ENCODE measurements at regions not wholly inside any gene's neighbourhood (a gene's known extent, or its start where the extent isn't known, plus 50 kb on each side); places are given as distances from the start of the nearest gene placed in this dataset.

DNA sequence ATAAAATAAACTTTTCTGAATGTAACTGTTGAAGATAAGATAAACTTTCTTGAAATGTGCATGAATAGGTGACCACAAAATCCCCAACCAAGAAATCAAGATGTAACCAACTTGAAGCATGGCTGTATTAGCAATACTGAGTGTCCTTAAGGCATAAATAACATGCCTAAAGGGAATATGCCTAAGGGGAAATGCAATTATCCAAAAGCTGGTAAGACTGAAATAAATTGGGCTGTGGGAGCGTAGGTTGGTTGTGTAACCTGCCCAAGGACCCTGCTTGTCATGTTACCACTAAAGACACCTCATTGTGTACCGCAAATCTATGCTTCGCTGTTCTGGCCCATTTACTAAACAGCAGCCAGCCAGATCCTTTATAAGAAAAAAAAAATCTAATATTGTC, 200.8 kb upstream of the PDE10A start:
- in situ Hi-C loops (cut with HindIII; ENCODE audit: low pct_unique_long_range_greater_than_20kb, low sequenced_read_pairs) (no loop called here), intact Hi-C loops (cut with micrococcal nuclease; ENCODE audit: unreplicated experiment) (no loop called here)
- no peak for ATAC-seq

DNA sequence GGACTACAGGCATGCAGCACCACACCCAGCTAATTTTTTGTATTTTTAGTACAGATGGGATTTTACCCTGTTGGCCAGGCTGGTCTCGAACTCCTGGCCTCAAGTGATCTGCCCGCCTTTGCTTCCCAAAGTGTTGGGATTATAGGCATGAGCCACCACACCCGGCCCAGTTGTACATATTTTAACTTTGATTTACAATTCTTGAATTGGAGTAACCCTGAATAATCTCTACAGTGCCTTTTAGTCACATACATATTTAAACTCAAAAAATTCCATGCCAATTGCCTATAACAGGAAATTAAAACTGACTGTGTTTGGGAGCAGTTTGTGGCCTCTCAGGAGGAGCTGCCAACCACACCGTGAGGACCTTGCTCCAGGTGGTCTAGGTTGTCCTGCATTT, 199.8 kb upstream of the PDE10A start:
- BruUV-seq (replicated peaks) = no TSS peak
- Histone ChIP-seq H3K27ac (ENCODE audit: low read length) (no peak overlapping the region), H3K4me3 (ENCODE audit: low read depth in 2 of 2, low read length in 2 of 2) (no peak overlapping the region), H3K9me3 (ENCODE audit: control insufficient read depth, insufficient read depth, low read depth, low read length) (no peaks in the 10 kb centered on the region), H3K27me3 (ENCODE audit: control insufficient read depth, insufficient read depth, low read length) (peaks cover 13% of the 10 kb centered on the region; the same call in 1 of the 2 replicates), H3K4me1 (ENCODE audit: control insufficient read depth, insufficient read depth, low read length) (no peaks in the 10 kb centered on the region), H3K36me3 (ENCODE audit: control insufficient read depth, insufficient read depth, low read length) (no peaks in the 10 kb centered on the region)
- TF ChIP-seq, protein P1, sequence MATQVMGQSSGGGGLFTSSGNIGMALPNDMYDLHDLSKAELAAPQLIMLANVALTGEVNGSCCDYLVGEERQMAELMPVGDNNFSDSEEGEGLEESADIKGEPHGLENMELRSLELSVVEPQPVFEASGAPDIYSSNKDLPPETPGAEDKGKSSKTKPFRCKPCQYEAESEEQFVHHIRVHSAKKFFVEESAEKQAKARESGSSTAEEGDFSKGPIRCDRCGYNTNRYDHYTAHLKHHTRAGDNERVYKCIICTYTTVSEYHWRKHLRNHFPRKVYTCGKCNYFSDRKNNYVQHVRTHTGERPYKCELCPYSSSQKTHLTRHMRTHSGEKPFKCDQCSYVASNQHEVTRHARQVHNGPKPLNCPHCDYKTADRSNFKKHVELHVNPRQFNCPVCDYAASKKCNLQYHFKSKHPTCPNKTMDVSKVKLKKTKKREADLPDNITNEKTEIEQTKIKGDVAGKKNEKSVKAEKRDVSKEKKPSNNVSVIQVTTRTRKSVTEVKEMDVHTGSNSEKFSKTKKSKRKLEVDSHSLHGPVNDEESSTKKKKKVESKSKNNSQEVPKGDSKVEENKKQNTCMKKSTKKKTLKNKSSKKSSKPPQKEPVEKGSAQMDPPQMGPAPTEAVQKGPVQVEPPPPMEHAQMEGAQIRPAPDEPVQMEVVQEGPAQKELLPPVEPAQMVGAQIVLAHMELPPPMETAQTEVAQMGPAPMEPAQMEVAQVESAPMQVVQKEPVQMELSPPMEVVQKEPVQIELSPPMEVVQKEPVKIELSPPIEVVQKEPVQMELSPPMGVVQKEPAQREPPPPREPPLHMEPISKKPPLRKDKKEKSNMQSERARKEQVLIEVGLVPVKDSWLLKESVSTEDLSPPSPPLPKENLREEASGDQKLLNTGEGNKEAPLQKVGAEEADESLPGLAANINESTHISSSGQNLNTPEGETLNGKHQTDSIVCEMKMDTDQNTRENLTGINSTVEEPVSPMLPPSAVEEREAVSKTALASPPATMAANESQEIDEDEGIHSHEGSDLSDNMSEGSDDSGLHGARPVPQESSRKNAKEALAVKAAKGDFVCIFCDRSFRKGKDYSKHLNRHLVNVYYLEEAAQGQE (IDR thresholded peaks at IDR 0.05; ENCODE audit: insufficient read depth in 1 of 2, low read depth in 2 of 2, low read length in 1 of 2) = no peak
- TF ChIP-seq, protein P2, sequence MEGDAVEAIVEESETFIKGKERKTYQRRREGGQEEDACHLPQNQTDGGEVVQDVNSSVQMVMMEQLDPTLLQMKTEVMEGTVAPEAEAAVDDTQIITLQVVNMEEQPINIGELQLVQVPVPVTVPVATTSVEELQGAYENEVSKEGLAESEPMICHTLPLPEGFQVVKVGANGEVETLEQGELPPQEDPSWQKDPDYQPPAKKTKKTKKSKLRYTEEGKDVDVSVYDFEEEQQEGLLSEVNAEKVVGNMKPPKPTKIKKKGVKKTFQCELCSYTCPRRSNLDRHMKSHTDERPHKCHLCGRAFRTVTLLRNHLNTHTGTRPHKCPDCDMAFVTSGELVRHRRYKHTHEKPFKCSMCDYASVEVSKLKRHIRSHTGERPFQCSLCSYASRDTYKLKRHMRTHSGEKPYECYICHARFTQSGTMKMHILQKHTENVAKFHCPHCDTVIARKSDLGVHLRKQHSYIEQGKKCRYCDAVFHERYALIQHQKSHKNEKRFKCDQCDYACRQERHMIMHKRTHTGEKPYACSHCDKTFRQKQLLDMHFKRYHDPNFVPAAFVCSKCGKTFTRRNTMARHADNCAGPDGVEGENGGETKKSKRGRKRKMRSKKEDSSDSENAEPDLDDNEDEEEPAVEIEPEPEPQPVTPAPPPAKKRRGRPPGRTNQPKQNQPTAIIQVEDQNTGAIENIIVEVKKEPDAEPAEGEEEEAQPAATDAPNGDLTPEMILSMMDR (IDR thresholded peaks at IDR 0.05) = no peak
- TF ChIP-seq TCF7L2 (IDR thresholded peaks at IDR 0.05; ENCODE audit: low read depth, low read length) = no peak
- TF ChIP-seq POLR2AphosphoS5 (IDR thresholded peaks at IDR 0.05; ENCODE audit: low read depth, low read length) = no peak
- DNase-seq (ENCODE audit: low read depth, low spot score) (no peak), ATAC-seq (no peak)
- POLR2A ChIA-PET = no interaction called here
- in situ Hi-C loops (cut with HindIII; ENCODE audit: low pct_unique_long_range_greater_than_20kb, low sequenced_read_pairs) (no loop called here), intact Hi-C loops (cut with micrococcal nuclease; ENCODE audit: unreplicated experiment) (no loop called here)
- CTCF ChIA-PET = no interaction called here

More for the DNA sequence above, 200.8 kb upstream of the PDE10A start:
- DNase-seq (ENCODE audit: low read depth, low spot score) = no peak
- Histone ChIP-seq H3K4me3 (ENCODE audit: low read depth in 2 of 2, low read length in 2 of 2) (no peak overlapping the region), H3K27ac (ENCODE audit: low read length) (no peak overlapping the region), H3K9me3 (ENCODE audit: control insufficient read depth, insufficient read depth, low read depth, low read length) (no peaks in the 10 kb centered on the region), H3K36me3 (ENCODE audit: control insufficient read depth, insufficient read depth, low read length) (no peaks in the 10 kb centered on the region), H3K27me3 (ENCODE audit: control insufficient read depth, insufficient read depth, low read length) (peaks cover 10% of the 10 kb centered on the region; the same call in 1 of the 2 replicates), H3K4me1 (ENCODE audit: control insufficient read depth, insufficient read depth, low read length) (no peaks in the 10 kb centered on the region)
- POLR2A ChIA-PET = no interaction called here
- no TSS peak for BruUV-seq (replicated peaks)
- no peak for TF ChIP-seq POLR2AphosphoS5 (IDR thresholded peaks at IDR 0.05; ENCODE audit: low read depth, low read length)
- TF ChIP-seq, protein P2 (IDR thresholded peaks at IDR 0.05) = no peak
- TF ChIP-seq SIN3A (IDR thresholded peaks at IDR 0.05; ENCODE audit: borderline replicate concordance, insufficient read depth, low read depth, low read length) = no peak
- TF ChIP-seq, protein P1 (IDR thresholded peaks at IDR 0.05; ENCODE audit: insufficient read depth in 1 of 2, low read depth in 2 of 2, low read length in 1 of 2) = no peak
- no peak for TF ChIP-seq TCF7L2 (IDR thresholded peaks at IDR 0.05; ENCODE audit: low read depth, low read length)
- CTCF ChIA-PET = no interaction called here

Data from Panc1 (cell line).